Fibroblast of gingiva (primary cell): ENCODE measurements at regions not wholly inside any gene's neighbourhood (a gene's known extent, or its start where the extent isn't known, plus 50 kb on each side); places are given as distances from the start of the nearest gene placed in this dataset.
A peak's percentile ranks its signal among the peaks of the same experiment; 100 is the strongest.
"Not testable (repeated sequence)": the region's sequence is repeated elsewhere in the genome, so short reads cannot be mapped to it uniquely, and the experiment has no call there.

ENCODE experiments used
- DNase-seq: peaks from one replicate; pipeline ENCODE4 v3.0.0-alpha.2; 2011; ENCODE audit warnings: low read depth

- DNase-seq, result peak; percentile 76
Measured at GRCh38 chr1:148264374-148265276, 112.5 kb upstream of the NBPF11 start.

GRCh38 chr1:148263906-148264255 is 111.8 kb upstream of the NBPF11 start:
- DNase-seq, result no peak

- DNase-seq, result peak; percentile 47
Measured at GRCh38 chr1:148263128-148263905, 111.2 kb upstream of the NBPF11 start.

- not testable (repeated sequence) for DNase-seq
Measured at GRCh38 chr1:148261684-148262083, 109.6 kb upstream of the NBPF11 start.

- not testable (repeated sequence) for DNase-seq
Measured at GRCh38 chr1:148257886-148258285, 105.8 kb upstream of the NBPF11 start.

- not testable (repeated sequence) for DNase-seq
Measured at GRCh38 chr1:148254611-148255429, 102.7 kb upstream of the NBPF11 start.

GRCh38 chr1:148253808-148254207 is 101.7 kb upstream of the NBPF11 start:
- not testable (repeated sequence) for DNase-seq

GRCh38 chr1:148248798-148249197 is 96.7 kb upstream of the NBPF11 start:
- DNase-seq, result not testable (repeated sequence)

- not testable (repeated sequence) for DNase-seq
Measured at GRCh38 chr1:148246258-148246861, 94.3 kb upstream of the NBPF11 start.

GRCh38 chr1:148245843-148246242 is 93.8 kb upstream of the NBPF11 start:
- not testable (repeated sequence) for DNase-seq

- not testable (repeated sequence) for DNase-seq
Measured at GRCh38 chr1:148245443-148245842, 93.4 kb upstream of the NBPF11 start.

- not testable (repeated sequence) for DNase-seq
Measured at GRCh38 chr1:148233250-148233649, 81.2 kb upstream of the NBPF11 start.

- not testable (repeated sequence) for DNase-seq
Measured at GRCh38 chr1:148228846-148229245, 76.8 kb upstream of the NBPF11 start.

GRCh38 chr1:148222399-148223159 is 70.5 kb upstream of the NBPF11 start:
- not testable (repeated sequence) for DNase-seq

GRCh38 chr1:148221593-148221992 is 69.5 kb upstream of the NBPF11 start:
- DNase-seq, result not testable (repeated sequence)

- DNase-seq, result not testable (repeated sequence)
Measured at GRCh38 chr1:148219229-148219628, 67.1 kb upstream of the NBPF11 start.

- DNase-seq, result not testable (repeated sequence)
Measured at GRCh38 chr1:148211191-148211590, 59.1 kb upstream of the NBPF11 start.

GRCh38 chr1:148210624-148211023 is 58.5 kb upstream of the NBPF11 start:
- not testable (repeated sequence) for DNase-seq

GRCh38 chr1:148210166-148210565 is 58.1 kb upstream of the NBPF11 start:
- DNase-seq, result not testable (repeated sequence)

- not testable (repeated sequence) for DNase-seq
Measured at GRCh38 chr1:148202013-148202412, 49.9 kb upstream of the NBPF11 start.
